OCI-LY1 (cell line): ENCODE measurements at regions not wholly inside any gene's neighbourhood (a gene's known extent, or its start where the extent isn't known, plus 50 kb on each side); places are given as distances from the start of the nearest gene placed in this dataset.

Experiments used
- CTCF ChIP-seq: fragments of 200-600 bp; sonication (generic), shearing (Covaris generic); IDR thresholded peaks from 2 replicates; pipeline ENCODE4 v1.5.1; 2017; ENCODE audit warnings: mild to moderate bottlenecking, antibody characterized with exemption, low read length, moderate library complexity, mixed read lengths
- EZH2 ChIP-seq: fragments of 200-600 bp; sonication (generic), shearing (Covaris generic); IDR thresholded peaks from 2 replicates; pipeline ENCODE4 v1.8.0; 2017; ENCODE audit warnings: borderline replicate concordance, mixed run types, mild to moderate bottlenecking, antibody characterized with exemption, low read length, moderate library complexity, mixed read lengths

- TF ChIP-seq CTCF (no peak), EZH2 (no peak)
Measured at GRCh38 chr2:147485210-147485851, 359.5 kb upstream of the ACVR2A start.
